HG02970 (cell line): ENCODE measurements at regions not wholly inside any gene's neighbourhood (a gene's known extent, or its start where the extent isn't known, plus 50 kb on each side); places are given as distances from the start of the nearest gene placed in this dataset.

ENCODE experiments used
- ATAC-seq: cut with Tn5 transposase; IDR thresholded peaks from one replicate; pipeline ENCODE4 v1.9.1; 2021; ENCODE audit warnings: mild to moderate bottlenecking, moderate library complexity, moderate number of reproducible peaks; ENCODE audit not compliant: unreplicated experiment, low FRiP score

- no peak for ATAC-seq
Measured at GRCh38 chr4:138702190-138702824, 313.3 kb upstream of the NOCT start.

GRCh38 chr4:138698641-138699040, 316.9 kb upstream of the NOCT start:
- no peak for ATAC-seq

GRCh38 chr4:138697851-138698250, 317.7 kb upstream of the NOCT start:
- ATAC-seq, result no peak

GRCh38 chr4:138696771-138697170, 318.8 kb upstream of the NOCT start:
- no peak for ATAC-seq

GRCh38 chr4:138696058-138696457, 319.5 kb upstream of the NOCT start:
- ATAC-seq, result no peak

GRCh38 chr4:138693526-138693925, 322.1 kb upstream of the NOCT start:
- no peak for ATAC-seq

- ATAC-seq, result no peak
Measured at GRCh38 chr4:138692411-138692810, 323.2 kb upstream of the NOCT start.

- no peak for ATAC-seq
Measured at GRCh38 chr4:138689593-138689992, 326.0 kb upstream of the NOCT start.

GRCh38 chr4:138689187-138689586, 326.4 kb upstream of the NOCT start:
- ATAC-seq, result no peak

GRCh38 chr4:138688408-138689085, 327.0 kb upstream of the NOCT start:
- no peak for ATAC-seq

GRCh38 chr4:138686106-138686835, 329.3 kb upstream of the NOCT start:
- no peak for ATAC-seq

- no peak for ATAC-seq
Measured at GRCh38 chr4:138685316-138685715, 330.3 kb upstream of the NOCT start.

- no peak for ATAC-seq
Measured at GRCh38 chr4:138680989-138681604, 334.5 kb upstream of the NOCT start.

- no peak for ATAC-seq
Measured at GRCh38 chr4:138680256-138680655, 335.3 kb upstream of the NOCT start.

GRCh38 chr4:138678985-138679746, 336.4 kb upstream of the NOCT start:
- no peak for ATAC-seq

- ATAC-seq, result no peak
Measured at GRCh38 chr4:138677748-138678147, 337.8 kb upstream of the NOCT start.

GRCh38 chr4:138677212-138677611, 338.4 kb upstream of the NOCT start:
- ATAC-seq, result no peak

GRCh38 chr4:138675685-138676084, 339.9 kb upstream of the NOCT start:
- ATAC-seq, result no peak

GRCh38 chr4:138674209-138674608, 341.4 kb upstream of the NOCT start:
- ATAC-seq, result no peak

- ATAC-seq, result no peak
Measured at GRCh38 chr4:138673053-138673452, 342.5 kb upstream of the NOCT start.
